ENCODE measurements at regions not wholly inside any gene's neighbourhood (a gene's known extent, or its start where the extent isn't known, plus 50 kb on each side); places are given as distances from the start of the nearest gene placed in this dataset.

GRCh38 chr4:30443289-30443688 lies 276.9 kb upstream of the PCDH7 start:
- TF ChIP-seq POLR2AphosphoS5 (IDR thresholded peaks at IDR 0.05; ENCODE audit: low read depth, low read length) (no peak), SP1 (IDR thresholded peaks at IDR 0.05; ENCODE audit: low read depth) (no peak), POLR2A (IDR thresholded peaks at IDR 0.05; ENCODE audit: borderline replicate concordance, extremely low read depth, insufficient read depth, insufficient read length) (no peak), ZFX (IDR thresholded peaks at IDR 0.05) (no peak), CTCF (IDR thresholded peaks at IDR 0.05 in 2 of 3, conservative IDR thresholded peaks at IDR 0.05 in 1 of 3; ENCODE audit: borderline replicate concordance in 1 of 3, insufficient read depth in 1 of 3, low read depth in 2 of 3, low read length in 2 of 3) (no peak), JUND (IDR thresholded peaks at IDR 0.05) (no peak), ATF3 (IDR thresholded peaks at IDR 0.05) (no peak), EZH2phosphoT487 (IDR thresholded peaks at IDR 0.05; ENCODE audit: borderline replicate concordance) (no peak), EZH2 (IDR thresholded peaks at IDR 0.05) (no peak)

All from HCT116 (cell line).